ENCODE measurements at regions not wholly inside any gene's neighbourhood (a gene's known extent, or its start where the extent isn't known, plus 50 kb on each side); places are given as distances from the start of the nearest gene placed in this dataset.

DNA sequence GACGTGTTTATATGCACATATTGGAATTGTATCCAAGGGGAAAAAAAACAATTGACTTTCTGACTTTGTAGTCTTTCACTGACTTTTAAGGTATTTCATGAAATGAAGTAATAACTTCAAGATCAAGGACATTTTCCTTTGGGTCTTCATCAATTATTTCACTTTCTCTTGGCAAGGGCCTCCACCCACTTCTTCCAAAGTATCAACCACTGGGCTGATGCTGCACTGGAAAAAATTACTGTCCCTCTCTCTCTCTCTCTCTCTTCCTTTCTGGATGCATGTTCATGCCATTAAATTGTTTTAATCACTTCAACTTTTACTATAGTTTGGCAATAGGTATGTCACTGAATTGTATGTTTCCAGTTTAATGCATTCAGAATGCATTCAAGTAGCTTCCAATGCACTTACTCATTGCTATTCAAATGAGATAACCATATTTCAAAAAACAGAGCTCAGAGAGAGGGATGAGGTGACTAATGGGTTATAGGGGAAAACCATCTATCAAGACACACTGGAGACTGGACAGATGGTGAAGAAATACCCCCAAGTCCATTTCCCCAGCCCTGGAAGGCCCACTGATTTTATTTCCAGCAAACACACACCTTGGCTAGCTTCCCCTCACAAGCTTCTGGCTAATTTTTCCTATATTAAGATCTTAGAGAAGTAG lies 585.3 kb downstream of the EBF1 start:
- TF ChIP-seq EZH2 (IDR thresholded peaks at IDR 0.05) (no peak), POLR2AphosphoS5 (IDR thresholded peaks at IDR 0.05; ENCODE audit: borderline replicate concordance, low read depth, low read length) (no peak), FOXP2 (optimal IDR thresholded peaks at IDR 0.05; ENCODE audit: control extremely low read depth, extremely low read length, insufficient read depth) (no peak)

All from SK-N-MC (cell line).